ENCODE measurements at regions not wholly inside any gene's neighbourhood (a gene's known extent, or its start where the extent isn't known, plus 50 kb on each side); places are given as distances from the start of the nearest gene placed in this dataset.
"Not testable (repeated sequence)": the region's sequence is repeated elsewhere in the genome, so short reads cannot be mapped to it uniquely, and the experiment has no call there.

DNA sequence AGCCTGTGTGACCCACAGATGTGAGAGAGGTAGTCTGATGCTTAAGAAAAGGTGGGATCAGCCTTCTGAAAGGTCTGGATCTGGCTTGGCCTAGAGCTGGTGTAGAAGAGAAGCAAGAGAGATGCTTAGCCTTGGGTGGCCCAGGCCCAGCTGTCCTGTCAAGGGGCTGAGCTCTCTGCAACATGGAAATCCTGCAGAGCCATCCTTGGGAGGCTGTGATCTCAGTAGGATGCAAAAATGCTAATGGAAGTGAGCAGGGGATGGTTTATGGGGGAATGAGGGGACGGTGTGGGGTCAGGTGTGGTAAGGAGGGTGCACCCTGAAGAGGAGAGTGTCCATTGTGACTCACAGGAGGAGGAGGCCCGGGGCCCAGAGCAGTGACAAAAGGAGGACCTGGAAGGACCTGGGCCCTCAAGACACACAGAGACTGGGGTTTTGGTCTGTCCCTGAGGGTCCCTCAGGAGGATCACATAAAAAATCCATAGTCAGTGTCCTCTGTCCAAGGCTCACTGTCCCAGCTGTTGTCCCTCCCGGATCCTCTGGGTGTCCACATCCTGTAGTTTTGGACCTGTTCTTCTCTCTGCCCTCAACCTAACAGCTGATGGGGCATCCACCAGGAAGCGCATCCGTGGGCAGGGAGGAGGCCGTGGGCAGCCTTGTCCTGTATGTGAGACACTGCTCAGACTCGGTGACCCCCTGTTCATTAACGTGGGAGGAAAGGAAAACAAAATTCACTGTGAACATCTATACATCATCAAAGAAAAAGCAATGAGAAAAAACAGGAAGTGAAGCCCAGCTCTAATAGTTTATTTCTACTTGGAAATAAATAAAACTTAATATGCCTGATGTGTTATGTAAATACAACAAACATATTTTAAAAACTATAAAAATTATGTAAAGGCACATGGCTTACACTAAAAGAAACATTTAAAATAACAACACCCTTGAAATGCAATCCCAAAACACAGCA, 129.8 kb downstream of the ZNF280B start:
- Histone ChIP-seq H3K79me2 (ENCODE audit: control insufficient read depth, insufficient read depth, low read length) (no peaks in the 10 kb centered on the region), H3K36me3 (ENCODE audit: control insufficient read depth, insufficient read depth, low read length) (no peaks in the 10 kb centered on the region), H3K9me3 (ENCODE audit: control insufficient read depth, insufficient read depth, low read depth, low read length) (no peaks in the 10 kb centered on the region), H3K4me3 (replicated peaks in 1 of 4; ENCODE audit: control extremely low read depth in 1 of 4, insufficient read depth in 1 of 4, low read depth in 3 of 4, low read length in 4 of 4) (no peak overlapping the region), H2AFZ (ENCODE audit: low read length) (no peak overlapping the region), H3K4me1 (ENCODE audit: control insufficient read depth, extremely low read depth, insufficient read depth, low read length) (no peaks in the 10 kb centered on the region), H3K4me2 (ENCODE audit: extremely low read depth, insufficient read depth, low read length) (no peak overlapping the region), H3K27ac (ENCODE audit: insufficient read depth, low read length) (no peak overlapping the region), H3K9ac (ENCODE audit: insufficient read depth, low read length) (no peak overlapping the region), H4K20me1 (ENCODE audit: control insufficient read depth, extremely low read depth, insufficient read depth, low read length) (no peaks in the 10 kb centered on the region), H3K27me3 (ENCODE audit: control insufficient read depth, insufficient read depth, low read length) (peaks cover 4% of the 10 kb centered on the region)
- TF ChIP-seq, protein P1, sequence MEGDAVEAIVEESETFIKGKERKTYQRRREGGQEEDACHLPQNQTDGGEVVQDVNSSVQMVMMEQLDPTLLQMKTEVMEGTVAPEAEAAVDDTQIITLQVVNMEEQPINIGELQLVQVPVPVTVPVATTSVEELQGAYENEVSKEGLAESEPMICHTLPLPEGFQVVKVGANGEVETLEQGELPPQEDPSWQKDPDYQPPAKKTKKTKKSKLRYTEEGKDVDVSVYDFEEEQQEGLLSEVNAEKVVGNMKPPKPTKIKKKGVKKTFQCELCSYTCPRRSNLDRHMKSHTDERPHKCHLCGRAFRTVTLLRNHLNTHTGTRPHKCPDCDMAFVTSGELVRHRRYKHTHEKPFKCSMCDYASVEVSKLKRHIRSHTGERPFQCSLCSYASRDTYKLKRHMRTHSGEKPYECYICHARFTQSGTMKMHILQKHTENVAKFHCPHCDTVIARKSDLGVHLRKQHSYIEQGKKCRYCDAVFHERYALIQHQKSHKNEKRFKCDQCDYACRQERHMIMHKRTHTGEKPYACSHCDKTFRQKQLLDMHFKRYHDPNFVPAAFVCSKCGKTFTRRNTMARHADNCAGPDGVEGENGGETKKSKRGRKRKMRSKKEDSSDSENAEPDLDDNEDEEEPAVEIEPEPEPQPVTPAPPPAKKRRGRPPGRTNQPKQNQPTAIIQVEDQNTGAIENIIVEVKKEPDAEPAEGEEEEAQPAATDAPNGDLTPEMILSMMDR (conservative IDR thresholded peaks at IDR 0.05 in 1 of 2, IDR thresholded peaks at IDR 0.05 in 1 of 2; ENCODE audit: low read depth in 1 of 2, low read length in 2 of 2), result no peak
- no peak for TF ChIP-seq EZH2 (IDR thresholded peaks at IDR 0.05; ENCODE audit: low read length, missing control alignments)
- DNase-seq (ENCODE audit: low read depth in 2 of 2), result no peak

DNA sequence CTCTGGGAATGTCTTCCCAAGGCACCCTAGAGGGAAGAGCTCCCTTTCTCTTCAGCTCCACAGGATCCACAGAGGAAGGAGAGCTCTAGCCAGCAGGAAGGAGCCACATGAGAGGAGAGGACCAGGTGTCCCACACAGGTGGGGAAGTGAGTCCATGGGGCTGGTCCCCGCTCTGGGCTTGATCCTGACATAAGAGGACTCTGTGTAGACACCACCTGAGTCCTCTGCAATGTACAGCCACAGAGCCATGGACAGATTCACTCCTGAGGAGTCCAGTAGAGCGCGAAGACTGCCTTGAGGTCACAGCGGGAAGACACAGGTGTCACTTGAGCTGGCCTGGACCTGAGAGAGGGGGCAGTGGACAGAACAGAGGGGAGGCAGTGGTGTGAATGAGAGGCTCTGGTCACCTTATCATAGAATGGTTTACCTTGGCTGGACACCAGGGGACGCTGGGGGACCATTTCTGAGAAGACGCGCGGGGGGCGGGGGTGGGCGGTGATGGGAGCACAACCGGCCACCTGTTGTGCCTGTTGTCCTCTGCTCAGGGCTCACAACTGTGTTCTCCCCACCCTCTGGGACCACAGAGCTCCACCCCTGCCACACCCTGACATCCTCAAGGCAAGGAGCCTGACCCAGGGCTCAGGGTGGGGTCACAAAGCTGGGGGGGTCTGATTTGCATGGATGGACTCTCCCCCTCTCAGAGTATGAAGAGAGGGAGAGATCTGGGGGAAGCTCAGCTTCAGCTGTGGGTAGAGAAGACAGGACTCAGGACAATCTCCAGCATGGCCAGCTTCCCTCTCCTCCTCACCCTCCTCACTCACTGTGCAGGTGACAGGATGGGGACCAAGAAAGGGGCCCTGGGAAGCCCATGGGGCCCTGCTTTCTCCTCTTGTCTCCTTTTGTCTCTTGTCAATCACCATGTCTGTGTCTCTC, 128.2 kb downstream of the ZNF280B start:
- H3K9ac ChIP-seq (ENCODE audit: insufficient read depth, low read length), result no peak overlapping the region
- TF ChIP-seq, protein P1 (conservative IDR thresholded peaks at IDR 0.05 in 1 of 2, IDR thresholded peaks at IDR 0.05 in 1 of 2; ENCODE audit: low read depth in 1 of 2, low read length in 2 of 2), result no peak
- no peak for TF ChIP-seq EZH2 (IDR thresholded peaks at IDR 0.05; ENCODE audit: low read length, missing control alignments)
- no peaks in the 10 kb centered on the region for H3K79me2 ChIP-seq (ENCODE audit: control insufficient read depth, insufficient read depth, low read length)
- no peaks in the 10 kb centered on the region for H3K36me3 ChIP-seq (ENCODE audit: control insufficient read depth, insufficient read depth, low read length)
- no peak overlapping the region for H3K4me3 ChIP-seq (replicated peaks in 1 of 4; ENCODE audit: control extremely low read depth in 1 of 4, insufficient read depth in 1 of 4, low read depth in 3 of 4, low read length in 4 of 4)
- H3K27ac ChIP-seq (ENCODE audit: insufficient read depth, low read length), result no peak overlapping the region
- H4K20me1 ChIP-seq (ENCODE audit: control insufficient read depth, extremely low read depth, insufficient read depth, low read length), result no peaks in the 10 kb centered on the region
- H3K27me3 ChIP-seq (ENCODE audit: control insufficient read depth, insufficient read depth, low read length), result peaks cover 3% of the 10 kb centered on the region
- H3K4me2 ChIP-seq (ENCODE audit: extremely low read depth, insufficient read depth, low read length), result no peak overlapping the region
- H2AFZ ChIP-seq (ENCODE audit: low read length), result no peak overlapping the region
- DNase-seq (ENCODE audit: low read depth in 2 of 2), result no peak
- no peaks in the 10 kb centered on the region for H3K4me1 ChIP-seq (ENCODE audit: control insufficient read depth, extremely low read depth, insufficient read depth, low read length)
- H3K9me3 ChIP-seq (ENCODE audit: control insufficient read depth, insufficient read depth, low read depth, low read length), result no peaks in the 10 kb centered on the region

DNA sequence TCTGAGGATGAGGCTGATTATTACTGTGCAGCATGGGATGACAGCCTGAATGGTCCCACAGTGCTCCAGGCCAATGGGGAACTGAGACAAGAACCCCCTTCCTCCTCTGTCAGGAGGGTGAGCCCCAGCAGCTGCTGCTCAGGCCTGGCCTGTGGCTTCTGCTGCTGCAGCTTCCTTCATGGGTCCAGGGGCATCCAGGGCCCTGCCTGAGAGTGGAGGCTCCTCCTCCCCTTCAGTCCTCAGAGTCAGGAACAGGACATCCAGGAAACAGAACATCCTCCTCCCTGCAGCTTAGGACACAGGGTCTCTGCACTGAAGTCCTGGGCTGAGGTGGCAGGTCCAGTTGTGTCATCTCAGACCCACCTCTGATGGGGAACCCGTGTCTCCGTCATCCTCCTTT, 127.2 kb downstream of the ZNF280B start:
- H3K27me3 ChIP-seq (ENCODE audit: control insufficient read depth, insufficient read depth, low read length); H3K79me2 ChIP-seq (ENCODE audit: control insufficient read depth, insufficient read depth, low read length); DNase-seq (ENCODE audit: low read depth in 2 of 2); H3K4me3 ChIP-seq (replicated peaks in 1 of 4; ENCODE audit: control extremely low read depth in 1 of 4, insufficient read depth in 1 of 4, low read depth in 3 of 4, low read length in 4 of 4); H3K4me1 ChIP-seq (ENCODE audit: control insufficient read depth, extremely low read depth, insufficient read depth, low read length); H3K4me2 ChIP-seq (ENCODE audit: extremely low read depth, insufficient read depth, low read length); H3K27ac ChIP-seq (ENCODE audit: insufficient read depth, low read length); H2AFZ ChIP-seq (ENCODE audit: low read length); H3K36me3 ChIP-seq (ENCODE audit: control insufficient read depth, insufficient read depth, low read length); H3K9me3 ChIP-seq (ENCODE audit: control insufficient read depth, insufficient read depth, low read depth, low read length); H4K20me1 ChIP-seq (ENCODE audit: control insufficient read depth, extremely low read depth, insufficient read depth, low read length); H3K9ac ChIP-seq (ENCODE audit: insufficient read depth, low read length): not testable (repeated sequence)

All from fibroblast of lung (primary cell).